H54 (cell line): ENCODE measurements at regions not wholly inside any gene's neighbourhood (a gene's known extent, or its start where the extent isn't known, plus 50 kb on each side); places are given as distances from the start of the nearest gene placed in this dataset.

Experiments used
- DNase-seq: peaks from one replicate; pipeline ENCODE4 v3.0.0; 2011; ENCODE audit warnings: low spot score, mixed read lengths; ENCODE audit not compliant: insufficient read length
- FAIRE-seq: peaks from 3 replicates; lab custom pipeline; 2011; peaks lifted over from hg19 to GRCh38; lab: Jason Lieb, UNC
- POLR2A ChIP-seq: IDR thresholded peaks from 2 replicates; pipeline ENCODE4 v1.6.1; 2011; ENCODE audit warnings: low read depth, mild to moderate bottlenecking, low read length

GRCh38 chr4:11722223-11722622 is 293.5 kb upstream of the HS3ST1 start:
- DNase-seq (no peak), FAIRE-seq (no peak)
- no peak for TF ChIP-seq POLR2A

- DNase-seq (no peak), FAIRE-seq (peak; percentile 38)
- TF ChIP-seq POLR2A, result no peak
Observed at GRCh38 chr4:11720292-11720691, 291.6 kb upstream of the HS3ST1 start.

- TF ChIP-seq POLR2A, result no peak
- no peak for DNase-seq
- no peak for FAIRE-seq
Observed at GRCh38 chr4:11719879-11720278, 291.2 kb upstream of the HS3ST1 start.

- no peak for FAIRE-seq
- TF ChIP-seq POLR2A, result no peak
- no peak for DNase-seq
Observed at GRCh38 chr4:11715753-11716521, 287.2 kb upstream of the HS3ST1 start.

- FAIRE-seq, result no peak
- DNase-seq, result no peak
- TF ChIP-seq POLR2A, result no peak
Observed at GRCh38 chr4:11710453-11711093, 281.9 kb upstream of the HS3ST1 start.

- DNase-seq, result no peak
- FAIRE-seq, result no peak
- no peak for TF ChIP-seq POLR2A
Observed at GRCh38 chr4:11704186-11704830, 275.6 kb upstream of the HS3ST1 start.

GRCh38 chr4:11702886-11703557 is 274.3 kb upstream of the HS3ST1 start:
- FAIRE-seq, result no peak
- no peak for TF ChIP-seq POLR2A
- no peak for DNase-seq

GRCh38 chr4:11701966-11702725 is 273.5 kb upstream of the HS3ST1 start:
- FAIRE-seq (no peak), DNase-seq (no peak)
- TF ChIP-seq POLR2A, result no peak

- FAIRE-seq, result peak; percentile 76
- TF ChIP-seq POLR2A, result no peak
- DNase-seq, result no peak
Observed at GRCh38 chr4:11700751-11701226, 272.1 kb upstream of the HS3ST1 start.

- FAIRE-seq (peak; percentile 89), DNase-seq (peak; percentile 6)
- TF ChIP-seq POLR2A, result no peak
Observed at GRCh38 chr4:11698846-11699590, 270.3 kb upstream of the HS3ST1 start.

- DNase-seq (no peak), FAIRE-seq (no peak)
- TF ChIP-seq POLR2A, result no peak
Observed at GRCh38 chr4:11698033-11698432, 269.3 kb upstream of the HS3ST1 start.

GRCh38 chr4:11693693-11694092 is 265.0 kb upstream of the HS3ST1 start:
- no peak for DNase-seq
- TF ChIP-seq POLR2A, result no peak
- no peak for FAIRE-seq
